Uterus (tissue), 2 donors: ENCODE measurements at regions not wholly inside any gene's neighbourhood (a gene's known extent, or its start where the extent isn't known, plus 50 kb on each side); places are given as distances from the start of the nearest gene placed in this dataset.

Experiments
- POLR2A ChIP-seq, 2 donors: fragments of 450-650 bp; IDR thresholded peaks; one replicate each; pipeline ENCODE4 v1.6.1; 2016; ENCODE audit warnings: antibody characterized with exemption in 2 of 2, mild to moderate bottlenecking in 1 of 2, moderate library complexity in 1 of 2
- TF ChIP-seq, protein P1 (sequence below), 4 experiments: fragments of 200-600 bp in 2 of 4; fragments of 450-650 bp in 2 of 4; sonication (generic) in 2 of 4; IDR thresholded peaks; one replicate each; pipeline ENCODE4 v1.5.1; 2016 to 2019; ENCODE audit warnings: antibody characterized with exemption in 4 of 4, mild to moderate bottlenecking in 2 of 4, moderate library complexity in 1 of 4

DNA sequence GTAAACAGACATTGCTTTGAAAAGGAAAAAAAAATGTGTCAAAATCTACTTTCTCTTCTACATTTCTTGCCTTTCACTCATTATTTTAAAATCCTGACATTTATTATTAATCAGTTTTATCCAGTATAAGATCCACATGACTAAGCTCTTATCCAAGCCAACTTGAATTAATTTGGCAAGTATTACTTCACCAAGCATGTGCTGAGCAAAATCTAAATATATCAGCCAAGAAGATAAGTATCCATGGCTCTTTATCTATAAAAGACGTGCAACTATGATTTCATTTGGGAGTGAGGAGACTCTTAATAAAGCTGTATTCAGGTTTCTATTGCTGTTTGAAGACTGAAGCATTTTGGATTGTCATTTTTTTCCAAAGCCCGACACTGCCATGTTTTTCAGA is 221.3 kb downstream of the TRIM36 start:
- TF ChIP-seq, protein P1, sequence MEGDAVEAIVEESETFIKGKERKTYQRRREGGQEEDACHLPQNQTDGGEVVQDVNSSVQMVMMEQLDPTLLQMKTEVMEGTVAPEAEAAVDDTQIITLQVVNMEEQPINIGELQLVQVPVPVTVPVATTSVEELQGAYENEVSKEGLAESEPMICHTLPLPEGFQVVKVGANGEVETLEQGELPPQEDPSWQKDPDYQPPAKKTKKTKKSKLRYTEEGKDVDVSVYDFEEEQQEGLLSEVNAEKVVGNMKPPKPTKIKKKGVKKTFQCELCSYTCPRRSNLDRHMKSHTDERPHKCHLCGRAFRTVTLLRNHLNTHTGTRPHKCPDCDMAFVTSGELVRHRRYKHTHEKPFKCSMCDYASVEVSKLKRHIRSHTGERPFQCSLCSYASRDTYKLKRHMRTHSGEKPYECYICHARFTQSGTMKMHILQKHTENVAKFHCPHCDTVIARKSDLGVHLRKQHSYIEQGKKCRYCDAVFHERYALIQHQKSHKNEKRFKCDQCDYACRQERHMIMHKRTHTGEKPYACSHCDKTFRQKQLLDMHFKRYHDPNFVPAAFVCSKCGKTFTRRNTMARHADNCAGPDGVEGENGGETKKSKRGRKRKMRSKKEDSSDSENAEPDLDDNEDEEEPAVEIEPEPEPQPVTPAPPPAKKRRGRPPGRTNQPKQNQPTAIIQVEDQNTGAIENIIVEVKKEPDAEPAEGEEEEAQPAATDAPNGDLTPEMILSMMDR (IDR thresholded peaks at IDR 0.05) = no peak
- TF ChIP-seq POLR2A (IDR thresholded peaks at IDR 0.05) = no peak
